ENCODE measurements at regions not wholly inside any gene's neighbourhood (a gene's known extent, or its start where the extent isn't known, plus 50 kb on each side); places are given as distances from the start of the nearest gene placed in this dataset.

- Histone ChIP-seq H3K79me2 (no peaks in the 10 kb centered on the region), H3K4me3 (no peak overlapping the region), H3K4me2 (no peak overlapping the region), H3K27me3 (no peaks in the 10 kb centered on the region), H3K9me3 (ENCODE audit: low read depth) (no peaks in the 10 kb centered on the region), H4K20me1 (ENCODE audit: insufficient read depth, poor library complexity, severe bottlenecking) (no peaks in the 10 kb centered on the region), H3K4me1 (ENCODE audit: insufficient read depth) (no peaks in the 10 kb centered on the region), H3K36me3 (replicated peaks; ENCODE audit: insufficient read depth, low read depth) (no peaks in the 10 kb centered on the region), H2AFZ (no peak overlapping the region), H3K27ac (no peak overlapping the region), H3K9me2 (replicated peaks; ENCODE audit: insufficient read depth) (no peaks in the 10 kb centered on the region)
- no peak for DNase-seq (ENCODE audit: low spot score)
- 74% methylated on average over 11 of the region's 11 CpGs for WGBS (ENCODE audit: low lambda C conversion rate, missing lambda C conversion rate)
- TF ChIP-seq EZH2 (IDR thresholded peaks at IDR 0.05; ENCODE audit: borderline replicate concordance) (no peak), EZH2phosphoT487 (IDR thresholded peaks at IDR 0.05; ENCODE audit: low read depth, severe bottlenecking, unreplicated experiment) (no peak), CTCF (IDR thresholded peaks at IDR 0.05; ENCODE audit: poor library complexity) (no peak)
Measured at GRCh38 chr4:187071946-187072600, 348.4 kb upstream of the FAT1 start.

GRCh38 chr4:187073820-187074219, 350.2 kb upstream of the FAT1 start:
- Histone ChIP-seq H3K4me3 (no peak overlapping the region), H2AFZ (no peak overlapping the region), H3K27me3 (no peaks in the 10 kb centered on the region), H3K36me3 (replicated peaks; ENCODE audit: insufficient read depth, low read depth) (no peaks in the 10 kb centered on the region), H3K27ac (no peak overlapping the region), H3K9me2 (replicated peaks; ENCODE audit: insufficient read depth) (no peaks in the 10 kb centered on the region), H3K9me3 (ENCODE audit: low read depth) (no peaks in the 10 kb centered on the region), H3K4me1 (ENCODE audit: insufficient read depth) (no peaks in the 10 kb centered on the region), H3K79me2 (no peaks in the 10 kb centered on the region), H3K4me2 (no peak overlapping the region), H4K20me1 (ENCODE audit: insufficient read depth, poor library complexity, severe bottlenecking) (no peaks in the 10 kb centered on the region)
- 89% methylated on average over 7 of the region's 7 CpGs for WGBS (ENCODE audit: low lambda C conversion rate, missing lambda C conversion rate)
- no peak for TF ChIP-seq EZH2 (IDR thresholded peaks at IDR 0.05; ENCODE audit: borderline replicate concordance)
- no peak for TF ChIP-seq CTCF (IDR thresholded peaks at IDR 0.05; ENCODE audit: poor library complexity)
- no peak for TF ChIP-seq EZH2phosphoT487 (IDR thresholded peaks at IDR 0.05; ENCODE audit: low read depth, severe bottlenecking, unreplicated experiment)
- no peak for DNase-seq (ENCODE audit: low spot score)

- WGBS (ENCODE audit: low lambda C conversion rate, missing lambda C conversion rate): 77% methylated on average over 4 of the region's 4 CpGs
- no peaks in the 10 kb centered on the region for H3K79me2 ChIP-seq
- H3K9me3 ChIP-seq (ENCODE audit: low read depth): no peaks in the 10 kb centered on the region
- no peaks in the 10 kb centered on the region for H3K4me1 ChIP-seq (ENCODE audit: insufficient read depth)
- H2AFZ ChIP-seq: no peak overlapping the region
- no peak overlapping the region for H3K27ac ChIP-seq
- no peak overlapping the region for H3K4me2 ChIP-seq
- DNase-seq (ENCODE audit: low spot score): no peak
- H3K27me3 ChIP-seq: no peaks in the 10 kb centered on the region
- H3K36me3 ChIP-seq (replicated peaks; ENCODE audit: insufficient read depth, low read depth): no peaks in the 10 kb centered on the region
- H3K4me3 ChIP-seq: no peak overlapping the region
- no peaks in the 10 kb centered on the region for H4K20me1 ChIP-seq (ENCODE audit: insufficient read depth, poor library complexity, severe bottlenecking)
- no peak for TF ChIP-seq CTCF (IDR thresholded peaks at IDR 0.05; ENCODE audit: poor library complexity)
- TF ChIP-seq EZH2 (IDR thresholded peaks at IDR 0.05; ENCODE audit: borderline replicate concordance): no peak
- TF ChIP-seq EZH2phosphoT487 (IDR thresholded peaks at IDR 0.05; ENCODE audit: low read depth, severe bottlenecking, unreplicated experiment): no peak
- H3K9me2 ChIP-seq (replicated peaks; ENCODE audit: insufficient read depth): no peaks in the 10 kb centered on the region
Measured at GRCh38 chr4:187075514-187075913, 351.9 kb upstream of the FAT1 start.

All from hepatocyte (in vitro differentiated cells).